Dendritic cell treated with granulocyte-macrophage colony-stimulating factor and Interleukin-4, amounts not matched to agents 40 ng/mL and 50 ng/mL, for 4 days (primary cell): ENCODE measurements at regions not wholly inside any gene's neighbourhood (a gene's known extent, or its start where the extent isn't known, plus 50 kb on each side); places are given as distances from the start of the nearest gene placed in this dataset.

Experiments used
- H3K27ac Mint-ChIP-seq: one replicate; pipeline ENCODE4 v1.8.0; 2022; ENCODE audit warnings: mild to moderate bottlenecking, mixed read lengths
- H3K27me3 Mint-ChIP-seq: one replicate; pipeline ENCODE4 v1.8.0; 2022; ENCODE audit warnings: mild to moderate bottlenecking, mixed read lengths
- H3K36me3 Mint-ChIP-seq: one replicate; pipeline ENCODE4 v1.8.0; 2022; ENCODE audit warnings: low read depth, mixed read lengths
- H3K4me1 Mint-ChIP-seq: one replicate; pipeline ENCODE4 v1.8.0; 2022; ENCODE audit warnings: low read depth, mixed read lengths
- H3K4me3 Mint-ChIP-seq: one replicate; pipeline ENCODE4 v1.8.0; 2022; ENCODE audit warnings: mild to moderate bottlenecking, moderate library complexity, mixed read lengths
- H3K9me3 Mint-ChIP-seq: one replicate; pipeline ENCODE4 v1.8.0; 2022; ENCODE audit warnings: mixed read lengths
- intact Hi-C: fragments of 100-400 bp; cut with micrococcal nuclease; formaldehyde crosslinking; loops from one replicate; pipeline ENCODE4 v1.15.0; 2022

DNA sequence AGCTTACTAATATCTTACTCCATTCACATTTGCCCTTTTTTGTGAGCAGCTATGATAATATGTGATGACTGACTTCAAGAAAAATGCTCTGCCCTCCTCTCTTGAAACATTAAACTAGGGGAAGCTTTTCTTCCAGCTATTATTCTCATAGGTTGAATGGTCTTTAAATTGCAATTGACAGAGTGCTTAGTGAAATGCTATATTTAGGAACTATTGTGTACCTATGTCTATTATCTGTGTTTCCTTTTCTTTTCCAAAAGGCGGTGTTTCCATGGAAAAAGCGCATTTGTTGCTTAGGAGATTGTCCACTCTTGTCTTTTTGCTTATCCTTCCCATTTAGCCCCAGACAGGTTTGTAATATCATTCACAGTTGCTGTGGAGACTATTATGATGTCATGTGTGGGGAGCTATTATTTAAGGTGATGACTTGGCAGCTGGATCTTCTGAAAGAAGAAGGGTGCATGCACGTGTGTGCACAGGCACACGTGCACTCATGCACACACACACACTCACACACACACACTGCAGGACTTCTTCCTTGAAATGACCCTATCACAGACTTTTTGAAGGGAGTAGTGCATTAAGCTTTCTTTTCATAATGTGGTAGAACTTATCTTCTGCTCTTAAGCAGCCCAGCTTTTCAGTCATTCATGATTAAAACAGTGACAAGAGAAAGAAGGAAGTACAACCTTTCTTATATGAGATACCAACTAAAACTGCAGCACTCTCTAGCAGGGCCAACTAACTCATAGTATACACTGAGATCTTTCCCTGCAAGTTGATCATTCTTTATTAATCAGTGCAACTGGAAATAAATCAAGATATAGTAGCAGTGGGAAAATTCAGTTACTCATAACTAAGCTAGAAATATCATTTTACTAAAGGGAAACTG lies 340.8 kb upstream of the MTNR1B start:
- Mint-ChIP-seq H3K4me3 (no peak overlapping the region), H3K36me3 (no peaks in the 10 kb centered on the region), H3K27ac (no peak overlapping the region), H3K27me3 (no peaks in the 10 kb centered on the region), H3K9me3 (no peaks in the 10 kb centered on the region), H3K4me1 (no peaks in the 10 kb centered on the region)
- intact Hi-C loops: no loop called here

- Mint-ChIP-seq H3K27me3 (no peaks in the 10 kb centered on the region), H3K4me3 (no peak overlapping the region), H3K27ac (no peak overlapping the region), H3K9me3 (no peaks in the 10 kb centered on the region), H3K36me3 (no peaks in the 10 kb centered on the region), H3K4me1 (no peaks in the 10 kb centered on the region)
- intact Hi-C loops: no loop called here
Measured at GRCh38 chr11:92632495-92632894, 337.0 kb upstream of the MTNR1B start.

DNA sequence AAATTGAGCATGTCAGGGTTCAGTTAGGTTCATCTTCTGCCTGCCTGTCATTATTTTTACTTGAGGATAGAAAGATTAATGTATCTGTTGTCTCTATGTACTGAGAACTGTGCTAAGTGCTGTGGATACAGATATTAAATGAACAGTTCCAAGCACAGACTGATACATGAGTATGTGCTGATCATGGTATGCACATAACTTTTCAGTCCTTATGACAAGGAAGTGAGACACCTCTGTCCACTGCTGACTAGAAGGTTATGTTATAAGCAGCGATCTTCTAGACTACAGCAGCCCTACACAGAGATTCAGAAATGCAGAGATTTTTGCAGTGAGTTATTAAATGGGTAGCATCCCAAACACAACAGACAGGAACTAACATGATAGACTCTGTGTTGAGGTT lies 335.6 kb upstream of the MTNR1B start:
- Mint-ChIP-seq H3K27ac (no peak overlapping the region), H3K4me3 (no peak overlapping the region), H3K4me1 (no peaks in the 10 kb centered on the region), H3K9me3 (no peaks in the 10 kb centered on the region), H3K27me3 (no peaks in the 10 kb centered on the region), H3K36me3 (no peaks in the 10 kb centered on the region)
- intact Hi-C loops: no loop called here

DNA sequence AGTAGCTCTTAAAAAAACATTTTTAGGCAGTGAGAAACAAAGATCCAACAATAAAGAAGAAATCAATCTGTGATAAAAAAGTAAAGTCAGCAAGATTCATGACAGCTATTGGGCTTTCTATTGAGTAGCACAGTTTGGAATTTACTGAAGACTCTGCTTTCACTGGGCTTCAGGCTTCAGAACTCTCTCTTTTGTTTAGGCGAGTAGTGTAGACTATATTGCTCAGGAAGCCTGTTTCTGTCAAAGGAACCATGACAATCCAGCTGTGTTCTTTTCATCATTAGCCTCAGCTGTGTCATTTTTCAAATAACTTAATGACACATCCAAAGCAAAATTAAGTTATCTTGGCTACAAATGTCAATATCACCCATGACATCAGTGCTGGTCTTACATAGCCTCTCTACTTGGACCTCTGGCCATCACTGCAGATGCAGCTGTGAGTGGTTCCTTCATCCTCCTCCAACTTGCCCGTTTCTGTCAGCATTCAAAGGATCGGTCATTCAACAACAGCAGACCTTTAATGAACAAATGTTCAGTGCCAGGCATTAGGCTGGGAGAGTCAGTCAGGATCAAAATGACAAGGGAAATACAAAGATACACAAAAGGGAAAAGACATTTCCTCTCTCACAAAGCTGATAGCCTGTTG lies 332.8 kb upstream of the MTNR1B start:
- Mint-ChIP-seq H3K36me3 (no peaks in the 10 kb centered on the region), H3K27ac (no peak overlapping the region), H3K4me1 (no peaks in the 10 kb centered on the region), H3K27me3 (no peaks in the 10 kb centered on the region), H3K9me3 (peaks cover 7% of the 10 kb centered on the region), H3K4me3 (no peak overlapping the region)
- intact Hi-C loops: no loop called here

- no peak overlapping the region for H3K27ac Mint-ChIP-seq
- no peaks in the 10 kb centered on the region for H3K4me1 Mint-ChIP-seq
- no peaks in the 10 kb centered on the region for H3K27me3 Mint-ChIP-seq
- no peak overlapping the region for H3K4me3 Mint-ChIP-seq
- H3K36me3 Mint-ChIP-seq: no peaks in the 10 kb centered on the region
- H3K9me3 Mint-ChIP-seq: peaks cover 9% of the 10 kb centered on the region
- intact Hi-C loops: no loop called here
Measured at GRCh38 chr11:92638678-92639077, 330.8 kb upstream of the MTNR1B start.

DNA sequence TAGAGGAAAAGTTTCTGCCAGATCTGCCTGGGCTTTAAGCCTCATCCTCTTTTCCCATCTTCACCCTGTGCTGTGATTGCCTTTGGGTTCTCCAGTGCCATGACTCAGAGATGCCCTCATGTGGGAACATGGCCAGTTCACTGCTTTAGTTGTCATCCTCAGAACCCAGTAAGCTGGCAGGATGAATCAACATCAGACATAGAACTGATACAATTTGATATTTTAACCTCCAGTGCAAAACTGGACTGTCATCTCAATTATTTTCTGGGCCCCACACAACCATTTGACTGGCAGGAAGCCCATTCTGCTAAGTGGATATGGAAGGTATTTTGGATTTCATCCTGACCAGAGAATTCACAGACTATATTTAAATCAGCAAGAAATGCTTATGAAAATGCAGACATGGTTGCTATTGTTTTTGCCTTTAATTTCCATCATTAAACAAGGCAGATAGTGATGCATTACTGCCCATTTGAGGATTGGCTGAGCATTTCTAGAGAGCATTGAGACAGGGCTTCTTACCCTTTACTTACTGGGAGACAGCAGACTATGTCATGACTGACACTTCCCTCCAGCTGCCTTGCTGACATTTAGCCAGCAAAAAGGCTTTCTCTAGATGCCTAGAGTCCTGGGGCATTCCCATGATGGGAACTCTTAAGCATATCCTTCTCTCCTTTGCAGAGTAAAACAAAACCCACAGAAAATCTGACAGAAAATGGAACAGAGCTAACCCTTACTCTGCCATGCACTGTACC lies 327.1 kb upstream of the MTNR1B start:
- Mint-ChIP-seq H3K4me1 (no peaks in the 10 kb centered on the region), H3K27me3 (no peaks in the 10 kb centered on the region), H3K4me3 (no peak overlapping the region), H3K36me3 (no peaks in the 10 kb centered on the region), H3K27ac (no peak overlapping the region), H3K9me3 (peaks cover 15% of the 10 kb centered on the region)
- intact Hi-C loops: no loop called here

- no peaks in the 10 kb centered on the region for H3K36me3 Mint-ChIP-seq
- no peaks in the 10 kb centered on the region for H3K27me3 Mint-ChIP-seq
- H3K27ac Mint-ChIP-seq: no peak overlapping the region
- peaks cover 15% of the 10 kb centered on the region for H3K9me3 Mint-ChIP-seq
- intact Hi-C loops: no loop called here
- no peaks in the 10 kb centered on the region for H3K4me1 Mint-ChIP-seq
- no peak overlapping the region for H3K4me3 Mint-ChIP-seq
Measured at GRCh38 chr11:92643827-92644226, 325.6 kb upstream of the MTNR1B start.

DNA sequence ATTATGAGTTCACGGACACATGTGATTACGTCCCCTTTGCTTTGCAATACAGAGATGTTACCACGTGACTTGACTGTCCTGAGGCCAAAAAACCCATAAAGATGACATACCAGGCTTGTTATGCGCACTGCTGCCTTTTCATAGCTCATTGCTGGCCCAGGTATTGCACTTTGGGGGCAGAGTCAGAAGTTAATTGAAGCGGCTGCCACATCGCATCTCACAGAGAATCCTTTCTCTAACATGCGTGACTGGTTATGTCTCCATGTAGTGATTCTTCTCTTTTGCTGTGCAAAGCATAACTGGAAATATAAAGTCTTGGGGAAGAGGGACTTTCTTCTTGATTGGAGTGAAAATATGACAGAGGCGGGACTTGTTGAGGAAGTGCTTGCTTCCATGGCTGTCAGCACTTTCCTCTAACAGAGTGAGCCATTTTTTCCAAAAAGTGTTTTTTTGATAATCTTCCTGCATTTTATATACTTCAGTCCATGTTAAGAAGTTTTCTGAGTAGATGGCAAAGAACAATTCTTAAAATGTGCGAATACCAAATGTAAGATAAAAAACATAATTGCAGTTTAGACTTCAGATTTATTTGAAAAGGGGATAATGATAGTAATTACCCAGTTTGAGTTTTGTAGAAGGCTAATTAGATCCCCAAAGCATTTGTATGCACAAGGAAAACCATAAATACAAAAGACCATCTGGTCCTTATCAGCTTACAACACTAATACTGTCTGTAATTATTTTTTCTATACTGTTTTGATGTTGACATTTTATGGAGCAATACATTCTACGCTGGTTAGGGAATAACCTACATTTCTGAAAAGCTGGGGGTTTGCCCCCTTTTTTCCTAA lies 324.6 kb upstream of the MTNR1B start:
- intact Hi-C loops: no loop called here
- peaks cover 15% of the 10 kb centered on the region for H3K9me3 Mint-ChIP-seq
- H3K27me3 Mint-ChIP-seq: no peaks in the 10 kb centered on the region
- H3K36me3 Mint-ChIP-seq: no peaks in the 10 kb centered on the region
- H3K4me3 Mint-ChIP-seq: no peak overlapping the region
- H3K27ac Mint-ChIP-seq: no peak overlapping the region
- no peaks in the 10 kb centered on the region for H3K4me1 Mint-ChIP-seq

- H3K4me1 Mint-ChIP-seq: no peaks in the 10 kb centered on the region
- H3K4me3 Mint-ChIP-seq: no peak overlapping the region
- H3K27ac Mint-ChIP-seq: no peak overlapping the region
- no peaks in the 10 kb centered on the region for H3K27me3 Mint-ChIP-seq
- intact Hi-C loops: loop anchor here (10.0 kb wide), 1 partner anchor 56 kb away; no protein-coding TSS in a partner anchor
- H3K36me3 Mint-ChIP-seq: no peaks in the 10 kb centered on the region
- H3K9me3 Mint-ChIP-seq: no peaks in the 10 kb centered on the region
Measured at GRCh38 chr11:92651159-92651558, 318.3 kb upstream of the MTNR1B start.

DNA sequence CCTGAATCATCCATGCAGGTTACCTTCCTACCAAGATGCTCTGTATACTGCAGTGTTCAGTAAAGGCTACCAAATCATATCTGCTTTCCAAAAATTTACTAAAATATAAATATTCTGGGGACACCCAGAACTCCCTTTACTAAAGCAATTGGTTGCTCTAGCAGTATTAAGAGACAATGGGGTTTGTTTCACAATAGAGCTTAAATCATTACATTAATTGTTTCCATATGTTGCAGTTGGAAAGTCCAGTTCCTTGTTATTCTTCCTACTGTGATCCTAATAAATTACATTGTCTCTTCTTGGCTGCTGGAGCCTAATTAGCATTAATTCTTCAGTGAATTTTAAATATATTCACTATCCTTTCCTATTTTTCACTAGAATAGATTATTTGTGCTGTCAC lies 316.0 kb upstream of the MTNR1B start:
- Mint-ChIP-seq H3K27ac (no peak overlapping the region), H3K36me3 (no peaks in the 10 kb centered on the region), H3K4me1 (no peaks in the 10 kb centered on the region), H3K27me3 (no peaks in the 10 kb centered on the region), H3K9me3 (no peaks in the 10 kb centered on the region), H3K4me3 (no peak overlapping the region)
- intact Hi-C loops: loop anchor here (10.0 kb wide), 1 partner anchor 59 kb away; no protein-coding TSS in a partner anchor

- no peaks in the 10 kb centered on the region for H3K36me3 Mint-ChIP-seq
- H3K27ac Mint-ChIP-seq: no peak overlapping the region
- intact Hi-C loops: loop anchor here (10.0 kb wide), 1 partner anchor 62 kb away; no protein-coding TSS in a partner anchor
- H3K4me1 Mint-ChIP-seq: no peaks in the 10 kb centered on the region
- no peak overlapping the region for H3K4me3 Mint-ChIP-seq
- H3K9me3 Mint-ChIP-seq: no peaks in the 10 kb centered on the region
- H3K27me3 Mint-ChIP-seq: no peaks in the 10 kb centered on the region
Measured at GRCh38 chr11:92656783-92657182, 312.7 kb upstream of the MTNR1B start.

DNA sequence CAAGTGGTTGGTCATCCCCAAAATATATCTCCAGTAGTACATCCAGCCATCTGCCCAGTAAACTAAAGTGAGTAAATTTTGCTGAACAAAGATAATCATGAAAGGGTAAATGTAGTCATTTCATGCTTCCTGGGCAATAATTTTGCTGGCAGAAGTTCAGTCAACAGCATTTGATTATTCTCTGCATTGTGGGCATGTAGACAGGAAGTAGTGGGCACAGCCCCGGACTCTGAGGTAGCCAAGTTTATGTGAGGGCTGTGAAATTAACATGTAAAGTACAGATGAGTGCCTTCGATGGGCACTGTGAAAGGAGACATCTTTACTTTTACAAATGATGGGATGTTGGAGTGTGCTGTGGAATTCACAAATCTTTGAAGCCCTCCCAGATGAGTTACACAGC lies 312.2 kb upstream of the MTNR1B start:
- Mint-ChIP-seq H3K9me3 (no peaks in the 10 kb centered on the region), H3K36me3 (no peaks in the 10 kb centered on the region)

DNA sequence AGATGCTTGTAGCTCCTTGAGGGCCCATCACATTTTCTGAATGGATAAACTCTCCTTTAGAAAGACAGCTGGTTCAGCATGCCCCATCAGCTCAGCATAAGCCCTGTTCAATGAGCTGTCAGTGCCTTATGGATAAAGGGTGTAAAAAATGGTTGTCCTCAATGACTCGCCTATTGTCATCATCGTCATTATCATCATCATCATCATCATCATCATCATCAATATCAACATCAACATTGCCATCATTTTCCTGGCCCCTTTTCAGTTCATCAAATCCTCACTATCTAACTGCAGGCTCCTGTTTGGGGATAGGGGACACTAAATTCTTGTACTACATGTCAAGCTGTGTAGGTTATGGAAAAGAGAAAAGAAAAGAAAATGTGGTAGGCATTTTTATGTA lies 310.7 kb upstream of the MTNR1B start:
- Mint-ChIP-seq H3K9me3 (no peaks in the 10 kb centered on the region), H3K27me3 (no peaks in the 10 kb centered on the region), H3K4me1 (no peaks in the 10 kb centered on the region), H3K27ac (no peak overlapping the region), H3K4me3 (no peak overlapping the region), H3K36me3 (no peaks in the 10 kb centered on the region)
- intact Hi-C loops: loop anchor here (10.0 kb wide), 1 partner anchor 64 kb away; no protein-coding TSS in a partner anchor

More for the DNA sequence above, 312.2 kb upstream of the MTNR1B start:
- Mint-ChIP-seq H3K4me3 (no peak overlapping the region), H3K27ac (no peak overlapping the region), H3K4me1 (no peaks in the 10 kb centered on the region), H3K27me3 (no peaks in the 10 kb centered on the region)
- intact Hi-C loops: loop anchor here (10.0 kb wide), 1 partner anchor 62 kb away; no protein-coding TSS in a partner anchor
